ENCODE measurements at regions not wholly inside any gene's neighbourhood (a gene's known extent, or its start where the extent isn't known, plus 50 kb on each side); places are given as distances from the start of the nearest gene placed in this dataset.
"Not testable (repeated sequence)": the region's sequence is repeated elsewhere in the genome, so short reads cannot be mapped to it uniquely, and the experiment has no call there.

DNA sequence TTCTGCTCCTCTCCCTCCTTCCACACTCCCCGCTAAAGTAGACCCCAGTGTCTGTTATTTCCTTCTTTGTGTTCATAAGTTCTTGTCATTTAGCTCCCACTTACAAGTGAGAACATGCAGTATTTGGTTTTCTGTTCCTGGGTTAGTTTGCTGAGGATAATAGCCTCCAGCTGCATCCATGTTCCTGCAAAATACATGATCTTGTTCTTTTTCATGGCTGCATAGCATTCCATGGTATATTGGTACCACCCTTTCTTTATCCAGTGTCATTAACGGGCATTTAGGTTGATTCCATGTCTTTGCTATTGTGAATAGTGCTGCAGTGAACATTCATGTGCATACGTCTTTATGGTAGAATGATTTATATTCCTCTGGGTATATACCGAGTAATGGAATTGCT is 118.0 kb upstream of the SLC4A4 start:
- not testable (repeated sequence) for DNase-seq (ENCODE audit: low read depth, low spot score); H3K27ac ChIP-seq (ENCODE audit: low read length); H3K4me3 ChIP-seq (ENCODE audit: low read length); H3K27me3 ChIP-seq (ENCODE audit: control insufficient read depth, insufficient read depth, low read length); H3K36me3 ChIP-seq (ENCODE audit: control insufficient read depth, insufficient read depth, low read length); H3K4me1 ChIP-seq (ENCODE audit: control insufficient read depth, insufficient read depth, low read length); H3K9me3 ChIP-seq (ENCODE audit: control insufficient read depth, insufficient read depth, low read length)
- no CpG with 5 or more reads among the region's 4 CpGs for WGBS (ENCODE audit: insufficient coverage, insufficient read length)

DNA sequence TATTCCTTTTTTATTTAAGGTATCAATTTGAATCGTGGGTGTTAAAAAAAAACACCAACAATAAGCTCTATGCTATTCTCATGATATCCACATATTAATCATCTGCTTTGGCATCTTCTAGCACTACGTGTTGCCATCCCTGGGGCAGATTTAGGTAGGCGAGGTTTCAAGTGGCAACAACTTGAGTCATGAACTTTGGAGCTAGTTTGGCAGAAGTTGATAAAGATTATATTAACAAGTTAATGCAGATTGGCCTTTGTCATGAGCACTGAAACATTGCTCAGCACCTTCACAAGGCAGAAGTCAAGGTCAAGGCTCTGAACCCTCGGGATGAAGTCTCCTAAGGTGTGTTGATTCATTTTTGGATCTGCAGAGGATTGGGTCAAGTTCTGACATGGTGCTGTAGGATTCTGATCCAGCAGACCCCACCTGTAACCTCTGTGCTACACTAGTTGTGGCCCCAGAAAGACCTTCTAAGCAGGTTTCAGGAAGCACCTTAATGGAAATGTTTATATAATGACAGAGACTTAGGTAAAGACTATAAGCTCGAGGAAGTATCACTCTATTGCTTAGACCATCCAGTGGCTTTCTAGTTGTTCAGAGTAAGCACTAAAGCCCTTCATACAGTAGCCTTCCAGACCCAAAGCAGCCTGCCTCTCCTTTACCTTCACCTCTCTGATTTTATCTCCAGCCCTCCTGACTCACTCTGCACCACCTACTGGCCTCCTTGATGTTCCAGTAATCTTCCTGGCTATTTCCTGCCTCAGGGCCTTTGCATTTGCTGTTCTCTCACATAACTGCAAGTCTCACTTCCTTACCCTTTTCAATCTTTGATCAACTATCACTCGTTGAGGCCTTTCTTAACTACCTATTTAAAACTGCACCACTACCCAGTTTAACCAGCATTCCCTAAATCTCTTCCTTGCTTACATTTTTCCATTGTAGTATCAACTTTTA is 117.0 kb upstream of the SLC4A4 start:
- DNase-seq (ENCODE audit: low read depth, low spot score): no peak
- Histone ChIP-seq H3K27me3 (ENCODE audit: control insufficient read depth, insufficient read depth, low read length) (no peaks in the 10 kb centered on the region), H3K27ac (ENCODE audit: low read length) (no peak overlapping the region), H3K4me3 (ENCODE audit: low read length) (no peak overlapping the region), H3K9me3 (ENCODE audit: control insufficient read depth, insufficient read depth, low read length) (no peaks in the 10 kb centered on the region), H3K36me3 (ENCODE audit: control insufficient read depth, insufficient read depth, low read length) (no peaks in the 10 kb centered on the region), H3K4me1 (ENCODE audit: control insufficient read depth, insufficient read depth, low read length) (no peaks in the 10 kb centered on the region)
- WGBS (ENCODE audit: insufficient coverage, insufficient read length): no CpG with 5 or more reads among the region's 6 CpGs

DNA sequence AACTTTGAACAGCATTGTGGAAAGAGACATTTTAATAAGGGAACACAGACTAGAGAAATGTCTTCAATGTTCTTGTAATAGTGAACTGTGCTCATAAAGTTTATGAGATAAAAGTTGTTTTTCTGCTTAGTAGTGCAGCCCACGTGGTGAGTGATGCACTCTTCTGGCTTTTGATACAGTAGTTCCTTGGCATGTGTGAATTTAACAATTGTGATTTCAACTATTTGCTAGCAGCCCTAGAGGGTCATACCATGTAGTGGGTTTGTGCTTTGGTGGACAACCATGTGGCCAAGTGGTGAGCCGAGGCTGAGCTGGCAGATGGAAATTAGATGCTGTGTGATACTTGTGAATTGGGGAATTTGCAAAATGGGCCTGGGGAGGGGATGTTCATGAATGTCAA is 116.2 kb upstream of the SLC4A4 start:
- H3K36me3 ChIP-seq (ENCODE audit: control insufficient read depth, insufficient read depth, low read length): no peaks in the 10 kb centered on the region
- no CpG with 5 or more reads among the region's 2 CpGs for WGBS (ENCODE audit: insufficient coverage, insufficient read length)
- DNase-seq (ENCODE audit: low read depth, low spot score): no peak
- H3K9me3 ChIP-seq (ENCODE audit: control insufficient read depth, insufficient read depth, low read length): no peaks in the 10 kb centered on the region
- H3K27me3 ChIP-seq (ENCODE audit: control insufficient read depth, insufficient read depth, low read length): no peaks in the 10 kb centered on the region
- H3K4me1 ChIP-seq (ENCODE audit: control insufficient read depth, insufficient read depth, low read length): no peaks in the 10 kb centered on the region
- no peak overlapping the region for H3K4me3 ChIP-seq (ENCODE audit: low read length)
- no peak overlapping the region for H3K27ac ChIP-seq (ENCODE audit: low read length)

DNA sequence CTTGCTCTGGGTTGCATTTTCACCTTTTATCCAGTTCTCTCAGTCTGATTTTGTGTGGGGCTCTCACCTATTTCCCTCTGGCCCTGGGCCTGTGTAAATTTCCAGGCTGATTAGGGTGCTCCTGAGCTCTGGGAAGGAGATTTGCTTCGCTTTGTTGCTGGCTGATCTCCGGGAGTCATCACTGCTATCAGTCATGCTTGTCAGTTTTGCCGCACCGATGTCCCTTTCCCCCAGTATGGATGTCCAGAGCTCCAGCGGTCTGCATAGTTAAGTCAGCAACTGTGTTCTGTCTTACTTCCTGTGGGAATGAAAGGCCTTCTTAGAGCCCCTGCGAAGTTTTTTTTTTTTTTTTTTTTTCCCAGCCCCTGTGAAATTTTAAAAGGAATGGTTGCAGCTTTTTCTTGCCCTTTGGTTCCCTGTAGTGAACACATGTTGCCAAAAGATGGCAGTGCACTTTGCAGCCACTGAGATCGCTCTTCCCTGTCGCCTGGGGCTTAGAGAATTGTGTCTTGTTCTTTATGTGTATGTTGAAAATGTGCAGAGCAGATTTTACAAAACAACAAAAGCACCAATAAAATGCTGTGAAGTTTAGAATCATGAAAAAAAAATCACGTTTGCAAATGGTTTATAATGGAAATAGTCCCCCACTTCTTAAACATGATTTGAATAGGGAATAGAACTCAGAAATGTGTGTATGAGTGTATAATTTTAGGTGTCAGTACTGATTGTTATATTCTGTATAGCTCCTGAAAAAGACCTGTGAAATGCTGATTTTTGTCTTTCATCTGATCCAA is 109.1 kb upstream of the SLC4A4 start:
- no peaks in the 10 kb centered on the region for H3K9me3 ChIP-seq (ENCODE audit: control insufficient read depth, insufficient read depth, low read length)
- no peak for DNase-seq (ENCODE audit: low read depth, low spot score)
- H3K27me3 ChIP-seq (ENCODE audit: control insufficient read depth, insufficient read depth, low read length): no peaks in the 10 kb centered on the region
- no peak overlapping the region for H3K4me3 ChIP-seq (ENCODE audit: low read length)
- H3K27ac ChIP-seq (ENCODE audit: low read length): no peak overlapping the region
- no peaks in the 10 kb centered on the region for H3K4me1 ChIP-seq (ENCODE audit: control insufficient read depth, insufficient read depth, low read length)
- no peaks in the 10 kb centered on the region for H3K36me3 ChIP-seq (ENCODE audit: control insufficient read depth, insufficient read depth, low read length)
- no CpG with 5 or more reads among the region's 9 CpGs for WGBS (ENCODE audit: insufficient coverage, insufficient read length)

DNA sequence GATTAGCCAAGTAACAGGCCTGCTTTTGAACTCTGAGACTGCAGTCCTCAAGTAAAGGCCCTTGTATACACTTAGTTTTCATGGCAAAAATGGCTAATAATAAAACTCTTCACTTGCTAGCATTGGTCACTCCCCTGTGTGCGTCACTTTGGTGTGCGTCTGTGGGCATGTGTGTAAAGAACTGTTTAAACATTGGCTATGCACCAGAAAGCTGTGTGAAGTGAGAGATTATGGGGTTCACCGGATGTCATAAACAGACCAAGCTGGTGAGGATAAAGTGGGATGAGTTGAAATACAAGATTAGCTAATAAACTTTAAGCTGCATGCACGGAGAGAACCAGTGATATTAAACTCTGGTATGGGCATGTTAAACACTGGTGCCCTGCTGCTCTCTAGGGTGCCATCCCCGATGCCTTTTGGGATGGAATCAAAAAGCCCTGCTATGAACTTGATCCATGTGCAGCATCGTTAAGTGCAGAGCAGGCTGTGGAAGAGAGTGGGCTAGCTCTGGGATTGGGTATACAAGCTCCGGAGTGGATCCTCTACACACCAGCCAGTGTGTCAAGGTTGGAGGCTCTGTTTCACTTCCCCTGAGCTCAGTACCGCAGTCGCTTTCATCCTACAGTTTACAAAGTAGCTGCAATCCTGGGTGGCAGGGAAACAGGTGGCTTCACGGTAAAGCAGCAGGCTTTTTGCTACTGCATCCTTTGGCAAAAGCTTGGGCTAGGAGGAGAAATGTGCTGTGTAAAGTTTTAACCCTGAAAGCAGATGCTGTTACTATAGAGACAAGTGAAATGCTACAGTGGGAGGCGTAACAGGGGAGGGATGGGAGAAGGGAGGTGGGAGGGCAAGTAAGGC is 108.3 kb upstream of the SLC4A4 start:
- H3K27me3 ChIP-seq (ENCODE audit: control insufficient read depth, insufficient read depth, low read length): no peaks in the 10 kb centered on the region
- no peak overlapping the region for H3K4me3 ChIP-seq (ENCODE audit: low read length)
- no peaks in the 10 kb centered on the region for H3K36me3 ChIP-seq (ENCODE audit: control insufficient read depth, insufficient read depth, low read length)
- H3K9me3 ChIP-seq (ENCODE audit: control insufficient read depth, insufficient read depth, low read length): no peaks in the 10 kb centered on the region
- whole genome bisulfite sequencing (ENCODE audit: insufficient coverage, insufficient read length): no CpG with 5 or more reads among the region's 11 CpGs
- no peaks in the 10 kb centered on the region for H3K4me1 ChIP-seq (ENCODE audit: control insufficient read depth, insufficient read depth, low read length)
- DNase-seq (ENCODE audit: low read depth, low spot score): no peak
- H3K27ac ChIP-seq (ENCODE audit: low read length): no peak overlapping the region

DNA sequence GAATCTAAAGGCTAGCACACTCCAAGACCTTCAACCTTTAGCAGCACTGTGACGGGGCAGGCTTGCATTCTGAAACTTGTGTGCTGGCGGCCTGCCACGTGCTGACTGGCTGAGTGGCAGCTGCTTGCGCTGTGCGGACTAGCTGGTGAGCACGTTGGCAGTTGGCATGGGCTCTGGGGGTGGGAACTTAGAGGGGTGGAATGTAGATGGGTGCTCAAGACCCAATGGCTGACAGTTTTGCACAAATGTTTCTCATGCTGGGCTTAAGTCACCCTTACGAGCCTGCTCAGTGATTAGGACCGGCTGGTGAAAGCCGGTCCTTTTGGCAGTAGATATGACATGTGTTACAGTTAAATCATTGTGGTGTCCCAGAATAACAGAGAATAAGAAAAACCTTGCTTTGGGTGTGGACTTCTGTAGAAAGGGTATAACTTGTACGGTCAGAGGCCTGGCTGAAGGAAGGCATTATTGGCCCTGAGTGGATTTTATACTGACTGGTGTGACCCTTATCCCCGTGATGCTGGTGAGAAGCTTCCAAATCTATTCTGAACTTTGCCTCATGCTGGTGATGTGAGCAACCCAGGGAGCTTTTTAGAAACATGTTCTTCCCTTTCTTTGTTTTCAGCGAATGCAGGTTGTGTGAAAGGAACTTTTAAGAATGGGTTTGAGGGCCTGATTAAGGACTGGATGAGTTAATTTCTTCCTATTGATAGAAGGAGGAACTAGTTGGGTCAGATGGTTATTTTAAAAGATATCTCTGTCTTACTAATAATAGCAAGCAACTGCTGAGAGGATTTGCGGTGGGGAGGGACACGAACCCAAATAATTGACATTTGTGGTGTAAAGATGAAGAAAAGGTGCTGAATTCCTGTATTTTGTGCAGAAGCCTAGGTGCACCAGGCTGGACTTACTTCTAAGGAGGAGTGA is 107.4 kb upstream of the SLC4A4 start:
- DNase-seq (ENCODE audit: low read depth, low spot score): no peak

GRCh38 chr4:71232056-71232430 is 106.8 kb upstream of the SLC4A4 start:
- DNase-seq (ENCODE audit: low read depth, low spot score): no peak
- H3K9me3 ChIP-seq (ENCODE audit: control insufficient read depth, insufficient read depth, low read length): no peaks in the 10 kb centered on the region
- H3K27me3 ChIP-seq (ENCODE audit: control insufficient read depth, insufficient read depth, low read length): no peaks in the 10 kb centered on the region
- H3K36me3 ChIP-seq (ENCODE audit: control insufficient read depth, insufficient read depth, low read length): no peaks in the 10 kb centered on the region
- H3K4me1 ChIP-seq (ENCODE audit: control insufficient read depth, insufficient read depth, low read length): no peaks in the 10 kb centered on the region
- no peak overlapping the region for H3K4me3 ChIP-seq (ENCODE audit: low read length)
- no peak overlapping the region for H3K27ac ChIP-seq (ENCODE audit: low read length)
- WGBS (ENCODE audit: insufficient coverage, insufficient read length): no CpG with 5 or more reads among the region's 1 CpG

More for the DNA sequence above, 107.4 kb upstream of the SLC4A4 start:
- no peaks in the 10 kb centered on the region for H3K9me3 ChIP-seq (ENCODE audit: control insufficient read depth, insufficient read depth, low read length)
- H3K27me3 ChIP-seq (ENCODE audit: control insufficient read depth, insufficient read depth, low read length): no peaks in the 10 kb centered on the region
- H3K27ac ChIP-seq (ENCODE audit: low read length): no peak overlapping the region
- H3K4me1 ChIP-seq (ENCODE audit: control insufficient read depth, insufficient read depth, low read length): no peaks in the 10 kb centered on the region
- no peak overlapping the region for H3K4me3 ChIP-seq (ENCODE audit: low read length)
- no CpG with 5 or more reads among the region's 14 CpGs for WGBS (ENCODE audit: insufficient coverage, insufficient read length)
- H3K36me3 ChIP-seq (ENCODE audit: control insufficient read depth, insufficient read depth, low read length): no peaks in the 10 kb centered on the region

- Histone ChIP-seq H3K4me1 (ENCODE audit: control insufficient read depth, insufficient read depth, low read length) (no peaks in the 10 kb centered on the region), H3K9me3 (ENCODE audit: control insufficient read depth, insufficient read depth, low read length) (no peaks in the 10 kb centered on the region), H3K36me3 (ENCODE audit: control insufficient read depth, insufficient read depth, low read length) (no peaks in the 10 kb centered on the region), H3K4me3 (ENCODE audit: low read length) (no peak overlapping the region), H3K27me3 (ENCODE audit: control insufficient read depth, insufficient read depth, low read length) (no peaks in the 10 kb centered on the region), H3K27ac (ENCODE audit: low read length) (no peak overlapping the region)
- WGBS (ENCODE audit: insufficient coverage, insufficient read length): no CpG with 5 or more reads among the region's 1 CpG
- no peak for DNase-seq (ENCODE audit: low read depth, low spot score)
These were observed 106.0 kb upstream of the SLC4A4 start for GRCh38 chr4:71232846-71233245.

DNA sequence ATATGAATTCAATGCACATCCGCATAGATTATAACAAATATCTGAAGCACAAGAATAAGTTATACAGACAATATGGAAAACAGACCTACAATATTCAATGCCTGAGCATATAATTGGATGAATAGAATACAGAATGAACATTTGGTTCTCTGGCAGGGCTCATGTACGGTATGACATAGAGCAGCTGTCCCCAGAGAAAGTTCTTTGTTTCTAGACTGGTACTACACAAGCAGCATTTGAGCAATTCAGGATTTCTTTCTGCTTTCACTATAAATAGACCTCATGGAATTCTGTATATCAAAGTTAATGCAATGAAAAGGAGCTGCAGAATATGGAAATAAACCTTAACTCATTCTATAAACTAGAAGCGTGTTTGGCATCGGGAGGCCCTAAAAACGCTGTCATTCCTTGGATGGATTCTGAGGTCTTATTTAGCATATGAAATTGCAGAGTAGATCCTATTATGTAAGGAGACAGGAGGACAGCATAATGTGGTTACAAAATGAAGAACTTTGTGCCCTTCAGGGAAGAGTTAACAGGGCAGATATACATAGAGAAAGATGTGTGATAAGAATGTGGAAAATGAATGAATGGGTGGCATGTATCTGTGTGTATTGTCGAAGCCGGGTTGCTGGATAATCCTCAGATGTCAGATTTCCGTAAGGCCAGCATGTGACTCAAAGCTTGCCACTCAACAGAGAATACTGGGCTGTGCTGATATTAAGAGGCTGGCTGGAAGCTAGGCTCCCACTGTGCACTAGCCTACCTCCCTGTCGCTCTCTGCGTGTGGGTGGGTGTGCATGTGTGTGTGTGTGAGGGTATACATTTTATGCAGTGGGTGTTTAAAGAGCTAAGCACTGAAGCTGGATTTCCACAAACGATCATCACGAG is 103.3 kb upstream of the SLC4A4 start:
- no peak for DNase-seq (ENCODE audit: low read depth, low spot score)
- no peaks in the 10 kb centered on the region for H3K4me1 ChIP-seq (ENCODE audit: control insufficient read depth, insufficient read depth, low read length)
- H3K9me3 ChIP-seq (ENCODE audit: control insufficient read depth, insufficient read depth, low read length): no peaks in the 10 kb centered on the region
- WGBS (ENCODE audit: insufficient coverage, insufficient read length): no CpG with 5 or more reads among the region's 12 CpGs
- H3K27me3 ChIP-seq (ENCODE audit: control insufficient read depth, insufficient read depth, low read length): no peaks in the 10 kb centered on the region
- H3K27ac ChIP-seq (ENCODE audit: low read length): no peak overlapping the region
- no peaks in the 10 kb centered on the region for H3K36me3 ChIP-seq (ENCODE audit: control insufficient read depth, insufficient read depth, low read length)
- no peak overlapping the region for H3K4me3 ChIP-seq (ENCODE audit: low read length)
